GM12878 (cell line): ENCODE measurements at regions not wholly inside any gene's neighbourhood (a gene's known extent, or its start where the extent isn't known, plus 50 kb on each side); places are given as distances from the start of the nearest gene placed in this dataset.

Experiments used
- ATAC-seq: fragments of 200-7000 bp; cut with Tn5 transposase; 3 replicates; pipeline ENCODE4 v1.9.1; 2020; ENCODE audit warnings: mild to moderate bottlenecking, moderate library complexity
- BruUV-seq: library from RNA; stranded (reverse); fragments of 400-500 nt; replicated peaks from 2 replicates; lab custom pipeline; 2021; lab: Mats Ljungman, UMichigan
- CTCF ChIA-PET: fragments of 300-600 bp; sonication (Branson Sonifier 250); formaldehyde crosslinking; extraction: SDS; loops from one replicate; lab custom pipeline; 2021; ENCODE audit warnings: inconsistent platforms; lab: Yijun Ruan, JAX
- POLR2A ChIA-PET: fragments of 350-600 bp; formaldehyde crosslinking; extraction: SDS; loops from one replicate; lab custom pipeline; 2021; ENCODE audit warnings: inconsistent platforms; lab: Charles Lee
- RAD21 ChIA-PET: fragments of 300-600 bp; sonication (Branson Sonifier 250); formaldehyde crosslinking; loops from one replicate; lab custom pipeline; 2023; ENCODE audit warnings: antibody characterized with exemption; ENCODE audit not compliant: unreplicated experiment; lab: Charles Lee
- SMC1A ChIA-PET: fragments of 300-600 bp; sonication (Branson Sonifier 250); formaldehyde crosslinking; loops from one replicate; lab custom pipeline; 2023; ENCODE audit not compliant: unreplicated experiment, uncharacterized antibody; lab: Charles Lee
- DNase-seq: peaks from one replicate; pipeline ENCODE4 v3.0.0-alpha.2; 2011; ENCODE audit warnings: low read depth, low spot score
- FAIRE-seq: peaks from 3 replicates; lab custom pipeline; 2011; peaks lifted over from hg19 to GRCh38; lab: Jason Lieb, UNC
- H2AFZ ChIP-seq: 2 replicates; pipeline ENCODE4 v1.6.0; 2011; ENCODE audit warnings: low read depth, low read length, control low read depth; ENCODE audit not compliant: control insufficient read depth
- H3K27ac ChIP-seq: 2 replicates; pipeline ENCODE4 v1.5.1; 2011; ENCODE audit warnings: control low read depth; ENCODE audit not compliant: control insufficient read depth, insufficient read depth
- H3K27me3 ChIP-seq, 2 experiments: replicated peaks in 1 of 2; 2 replicates each; pipeline versions ENCODE4 v1.6.0 to v1.6.1; 2011; ENCODE audit warnings: low read length in 1 of 2; ENCODE audit not compliant: control insufficient read depth in 2 of 2, insufficient read depth in 2 of 2
- H3K36me3 ChIP-seq, 2 experiments: 2 replicates each; pipeline ENCODE4 v1.5.1; 2011; ENCODE audit warnings: low read length in 1 of 2; ENCODE audit not compliant: control insufficient read depth in 2 of 2, insufficient read depth in 2 of 2
- H3K4me1 ChIP-seq: 2 replicates; pipeline ENCODE4 v1.6.1; 2011; ENCODE audit warnings: mild to moderate bottlenecking, low read length, moderate library complexity, mixed read lengths; ENCODE audit not compliant: control insufficient read depth, insufficient read depth
- H3K4me2 ChIP-seq: 2 replicates; pipeline ENCODE4 v1.6.0; 2011; ENCODE audit warnings: control low read depth; ENCODE audit not compliant: control insufficient read depth, insufficient read depth
- H3K4me3 ChIP-seq: fragments of 200-600 bp; sonication (generic); 2 replicates; pipeline ENCODE4 v1.5.1; 2016
- H3K79me2 ChIP-seq: 2 replicates; pipeline ENCODE4 v1.6.0; 2011; ENCODE audit warnings: low read length; ENCODE audit not compliant: control insufficient read depth, insufficient read depth
- H3K9ac ChIP-seq: 2 replicates; pipeline ENCODE4 v1.8.0; 2011; ENCODE audit warnings: low read length, control low read depth, mixed read lengths; ENCODE audit not compliant: control insufficient read depth, insufficient read depth
- H3K9me3 ChIP-seq: replicated peaks from 3 replicates; pipeline ENCODE4 v1.5.1; 2011; ENCODE audit warnings: mild to moderate bottlenecking, low read length; ENCODE audit not compliant: control insufficient read depth, insufficient read depth
- H4K20me1 ChIP-seq: 2 replicates; pipeline ENCODE4 v1.6.0; 2011; ENCODE audit not compliant: control insufficient read depth, insufficient read depth
- PRDM15 ChIP-seq: fragments of 450-650 bp; formaldehyde crosslinking; IDR thresholded peaks from 2 replicates; pipeline ENCODE4 v1.4.0; 2020; ENCODE audit warnings: mild to moderate bottlenecking, moderate library complexity
- RAD21 ChIP-seq: IDR thresholded peaks from 2 replicates; pipeline ENCODE4 v1.6.1; 2011; ENCODE audit warnings: mild to moderate bottlenecking, low read depth, low read length, moderate library complexity; ENCODE audit not compliant: insufficient read depth
- ZBTB40 ChIP-seq: fragments of 450-650 bp; IDR thresholded peaks from 2 replicates; pipeline ENCODE4 v1.6.1; 2016; ENCODE audit warnings: mild to moderate bottlenecking, moderate library complexity, borderline replicate concordance
- WGBS: methylation state at CpG from one replicate; pipeline ENCODE4 v1.1.6; 2016; ENCODE audit warnings: low lambda C conversion rate; ENCODE audit not compliant: insufficient replicate concordance, insufficient coverage; ENCODE audit errors: missing lambda C conversion rate; 5-methylcytosine and 5-hydroxymethylcytosine counted together
- in situ Hi-C: fragments of 300-500 bp; cut with MboI; formaldehyde crosslinking; loops from 9 replicates; pipeline ENCODE4 v1.14.3; 2018; ENCODE audit warnings: mixed read lengths
- intact Hi-C: fragments of 100-400 bp; cut with micrococcal nuclease; formaldehyde crosslinking; loops from one replicate; pipeline ENCODE4 v1.14.2; 2022; ENCODE audit not compliant: unreplicated experiment

- Histone ChIP-seq H3K9me3 (no peaks in the 10 kb centered on the region), H4K20me1 (no peaks in the 10 kb centered on the region), H3K27ac (no peak overlapping the region), H3K4me2 (no peak overlapping the region), H2AFZ (no peak overlapping the region), H3K27me3 (peaks cover 1 to 2% of the 10 kb centered on the region in 2 experiments; a peak in 1 of 4 replicates), H3K79me2 (no peaks in the 10 kb centered on the region)
- in situ Hi-C loops, result no loop called here
- ChIA-PET POLR2A (no interaction called here), CTCF (no interaction called here)
- FAIRE-seq (no peak), ATAC-seq (no peak)
- TF ChIP-seq ZBTB40 (0 out of 2 replicates have a peak, but pooled peaks have one; percentile 43), RAD21 (no peak)
- TF ChIP-seq, all 136 proteins: peak for 1
- no peak for DNase-seq
- ChIA-PET RAD21 (no interaction called here), SMC1A (no interaction called here)
- BruUV-seq, result no TSS peak
- Histone ChIP-seq H3K4me1 (no peaks in the 10 kb centered on the region), H3K4me3 (no peak overlapping the region), H3K36me3 (no peaks in the 10 kb centered on the region), H3K9ac (no peak overlapping the region)
- intact Hi-C loops, result no loop called here
Observed at GRCh38 chr12:107551434-107551833, 134.2 kb upstream of the PWP1 start.

- intact Hi-C loops (no loop called here), in situ Hi-C loops (no loop called here)
- H3K9ac ChIP-seq, result no peak overlapping the region
- no peaks in the 10 kb centered on the region for H3K4me1 ChIP-seq
- no peaks in the 10 kb centered on the region for H3K79me2 ChIP-seq
- FAIRE-seq, result no peak
- no peak for DNase-seq
- H3K27ac ChIP-seq, result no peak overlapping the region
- ChIA-PET POLR2A (no interaction called here), SMC1A (no interaction called here), RAD21 (no interaction called here), CTCF (no interaction called here)
- H3K4me2 ChIP-seq, result no peak overlapping the region
- no peaks in the 10 kb centered on the region for H3K36me3 ChIP-seq
- no peak overlapping the region for H3K4me3 ChIP-seq
- BruUV-seq, result no TSS peak
- H4K20me1 ChIP-seq, result no peaks in the 10 kb centered on the region
- no peak for TF ChIP-seq PRDM15 (CRISPR knock-in tag)
- H3K9me3 ChIP-seq, result no peaks in the 10 kb centered on the region
- peaks cover 1 to 2% of the 10 kb centered on the region in 2 experiments; a peak in 1 of 4 replicates for H3K27me3 ChIP-seq
- H2AFZ ChIP-seq, result no peak overlapping the region
- 53% methylated on average over 4 of the region's 4 CpGs for WGBS
- ATAC-seq, result no peak
Observed at GRCh38 chr12:107552263-107552662, 133.3 kb upstream of the PWP1 start.
